Endodermal cell (in vitro differentiated cells): ENCODE measurements at regions not wholly inside any gene's neighbourhood (a gene's known extent, or its start where the extent isn't known, plus 50 kb on each side); places are given as distances from the start of the nearest gene placed in this dataset.
"Not testable (repeated sequence)": the region's sequence is repeated elsewhere in the genome, so short reads cannot be mapped to it uniquely, and the experiment has no call there.

Experiments
- DNase-seq: peaks from one replicate; pipeline ENCODE4 v3.0.0-alpha.2; 2017
- H3K27ac ChIP-seq: 2 replicates; pipeline ENCODE4 v1.5.1; 2013; ENCODE audit warnings: mild to moderate bottlenecking, low read depth, low read length, moderate library complexity
- H3K27me3 ChIP-seq: 2 replicates; pipeline ENCODE4 v1.6.1; 2013; ENCODE audit warnings: mild to moderate bottlenecking, low read length, moderate library complexity; ENCODE audit not compliant: insufficient read depth, control insufficient read depth, poor library complexity, severe bottlenecking
- H3K36me3 ChIP-seq: 2 replicates; pipeline ENCODE4 v1.7.0; 2013; ENCODE audit warnings: mild to moderate bottlenecking, low read length, moderate library complexity; ENCODE audit not compliant: control insufficient read depth, insufficient read depth
- H3K4me1 ChIP-seq: one replicate; pipeline ENCODE4 v1.7.0; 2013; ENCODE audit warnings: low read length; ENCODE audit not compliant: control insufficient read depth, insufficient read depth
- H3K4me3 ChIP-seq: 2 replicates; pipeline ENCODE4 v1.5.1; 2013; ENCODE audit warnings: mild to moderate bottlenecking, low read length, moderate library complexity
- H3K9ac ChIP-seq: 2 replicates; pipeline ENCODE4 v1.6.1; 2013; ENCODE audit warnings: mild to moderate bottlenecking, low read length, moderate library complexity; ENCODE audit not compliant: poor library complexity, severe bottlenecking; ENCODE audit errors: extremely low read depth
- H3K9me3 ChIP-seq: 2 replicates; pipeline ENCODE4 v1.6.1; 2013; ENCODE audit warnings: mild to moderate bottlenecking, low read length, moderate library complexity; ENCODE audit not compliant: control insufficient read depth
- H3K27ac Mint-ChIP-seq: 2 replicates; pipeline ENCODE4 v1.8.0; 2020; ENCODE audit warnings: mixed read lengths
- H3K27me3 Mint-ChIP-seq: 2 replicates; pipeline ENCODE4 v1.8.0; 2021; ENCODE audit warnings: mild to moderate bottlenecking, mixed read lengths; ENCODE audit not compliant: insufficient read depth
- H3K36me3 Mint-ChIP-seq: 2 replicates; pipeline ENCODE4 v1.8.0; 2020; ENCODE audit warnings: low read depth, mixed read lengths
- H3K4me1 Mint-ChIP-seq: 2 replicates; pipeline ENCODE4 v1.8.0; 2020; ENCODE audit warnings: mixed read lengths
- H3K4me3 Mint-ChIP-seq: 2 replicates; pipeline ENCODE4 v1.8.0; 2020; ENCODE audit warnings: mild to moderate bottlenecking, moderate library complexity, mixed read lengths
- H3K9me3 Mint-ChIP-seq: 2 replicates; pipeline ENCODE4 v1.8.0; 2020; ENCODE audit warnings: mild to moderate bottlenecking, mixed read lengths
- CTCF ChIP-seq: fragments of 200-600 bp; sonication (generic); conservative IDR thresholded peaks from 2 replicates; pipeline ENCODE4 v1.5.0; 2021; ENCODE audit warnings: antibody characterized with exemption, mild to moderate bottlenecking
- WGBS, 2 experiments: methylation state at CpG; one replicate each; pipeline versions ENCODE4 v1.1.5 to v1.1.7; 2013; ENCODE audit warnings: missing lambda C conversion rate in 2 of 2, mixed read lengths in 1 of 2; ENCODE audit not compliant: insufficient coverage in 1 of 2, insufficient read length in 1 of 2; 5-methylcytosine and 5-hydroxymethylcytosine counted together

- no peak overlapping the region for H3K27ac ChIP-seq
- Mint-ChIP-seq H3K27me3 (peaks cover 1% of the 10 kb centered on the region), H3K27ac (no peak overlapping the region), H3K4me1 (peaks cover 21% of the 10 kb centered on the region), H3K36me3 (peaks cover 2% of the 10 kb centered on the region), H3K9me3 (peaks cover 9% of the 10 kb centered on the region), H3K4me3 (no peak overlapping the region)
- no peak for DNase-seq
- H3K9ac ChIP-seq = no peak overlapping the region
- H3K36me3 ChIP-seq = no peaks in the 10 kb centered on the region
- peaks cover 9% of the 10 kb centered on the region for H3K4me1 ChIP-seq
- H3K27me3 ChIP-seq = no peaks in the 10 kb centered on the region
- H3K9me3 ChIP-seq = peaks cover 8% of the 10 kb centered on the region
- no peak overlapping the region for H3K4me3 ChIP-seq
- 97 to 100% methylated on average over 2 of the region's 2 CpGs for WGBS, 2 experiments
- TF ChIP-seq CTCF = no peak
Observed at GRCh38 chr12:124132530-124132929, 159.5 kb downstream of the ZNF664 start.

- Mint-ChIP-seq H3K4me1 (peaks cover 18% of the 10 kb centered on the region), H3K4me3 (no peak overlapping the region), H3K9me3 (peaks cover 31% of the 10 kb centered on the region), H3K27me3 (peaks cover 4% of the 10 kb centered on the region), H3K36me3 (peaks cover 2% of the 10 kb centered on the region), H3K27ac (no peak overlapping the region)
- Histone ChIP-seq H3K36me3 (no peaks in the 10 kb centered on the region), H3K27me3 (no peaks in the 10 kb centered on the region), H3K4me3 (peak overlapping the region; percentile 49), H3K4me1 (no peaks in the 10 kb centered on the region), H3K9ac (no peak overlapping the region), H3K27ac (no peak overlapping the region), H3K9me3 (peaks cover 21% of the 10 kb centered on the region)
- TF ChIP-seq CTCF = no peak
- no peak for DNase-seq
Observed at GRCh38 chr12:124136796-124137195, 158.1 kb upstream of the RFLNA start.

GRCh38 chr12:124140944-124141486 lies 153.9 kb upstream of the RFLNA start:
- H3K4me1 ChIP-seq = no peaks in the 10 kb centered on the region
- H3K9me3 Mint-ChIP-seq = peaks cover 69% of the 10 kb centered on the region

GRCh38 chr12:124141611-124142010 lies 153.3 kb upstream of the RFLNA start:
- H3K4me3 ChIP-seq = peak overlapping the region; percentile 13
- H3K4me3 Mint-ChIP-seq, H3K9ac ChIP-seq, H3K27me3 ChIP-seq, DNase-seq, H3K4me1 ChIP-seq, H3K36me3 ChIP-seq, H3K27me3 Mint-ChIP-seq: not testable (repeated sequence)
- Mint-ChIP-seq H3K27ac (peak overlapping the region; percentile 91), H3K4me1 (peaks cover 18% of the 10 kb centered on the region), H3K36me3 (peaks cover 15% of the 10 kb centered on the region), H3K9me3 (peaks cover 71% of the 10 kb centered on the region)
- peaks cover 52% of the 10 kb centered on the region for H3K9me3 ChIP-seq
- H3K27ac ChIP-seq = peak overlapping the region; percentile 85
- WGBS, 2 experiments = 69 to 100% methylated on average over 1 to 3 of the region's 3 CpGs

More at GRCh38 chr12:124140944-124141486, 153.9 kb upstream of the RFLNA start:
- Histone ChIP-seq H3K27me3 (no peaks in the 10 kb centered on the region), H3K27ac (peak overlapping the region; percentile 85), H3K9ac (no peak overlapping the region), H3K9me3 (peaks cover 52% of the 10 kb centered on the region), H3K36me3 (no peaks in the 10 kb centered on the region), H3K4me3 (no peak overlapping the region)
- DNase-seq = peak; percentile 75
- 24 to 37% methylated on average over 6 to 7 of the region's 7 CpGs for WGBS, 2 experiments
- no peak for TF ChIP-seq CTCF
- Mint-ChIP-seq H3K27me3 (peaks cover 6% of the 10 kb centered on the region), H3K4me1 (peaks cover 18% of the 10 kb centered on the region), H3K27ac (peak overlapping the region; percentile 91), H3K4me3 (no peak overlapping the region), H3K36me3 (peaks cover 15% of the 10 kb centered on the region)
